Activated CD4-positive, alpha-beta T cell treated with anti-CD3 and anti-CD28 coated beads, Interleukin-10, Interleukin-2, amounts not matched to agents 100 ng/mL and 50 ng/mL, durations not matched to agents 16 hours and 8 hours (primary cell): ENCODE measurements at regions not wholly inside any gene's neighbourhood (a gene's known extent, or its start where the extent isn't known, plus 50 kb on each side); places are given as distances from the start of the nearest gene placed in this dataset.

ENCODE experiments used
- DNase-seq: peaks from one replicate; pipeline ENCODE4 v3.0.0-alpha.2; 2020

GRCh38 chr3:25056036-25056755 is 371.9 kb upstream of the RARB start:
- DNase-seq, result no peak

- DNase-seq, result no peak
Observed at GRCh38 chr3:25056803-25057351, 371.2 kb upstream of the RARB start.

GRCh38 chr3:25057379-25057778 is 370.7 kb upstream of the RARB start:
- no peak for DNase-seq

- DNase-seq, result no peak
Observed at GRCh38 chr3:25064681-25065080, 363.4 kb upstream of the RARB start.

GRCh38 chr3:25069970-25070369 is 358.1 kb upstream of the RARB start:
- no peak for DNase-seq

- no peak for DNase-seq
Observed at GRCh38 chr3:25071846-25072245, 356.2 kb upstream of the RARB start.

GRCh38 chr3:25073423-25073822 is 354.6 kb upstream of the RARB start:
- DNase-seq, result no peak

GRCh38 chr3:25074149-25074548 is 353.9 kb upstream of the RARB start:
- DNase-seq, result no peak

GRCh38 chr3:25080461-25080860 is 347.6 kb upstream of the RARB start:
- no peak for DNase-seq

- no peak for DNase-seq
Observed at GRCh38 chr3:25084016-25084415, 344.0 kb upstream of the RARB start.

GRCh38 chr3:25086721-25087120 is 341.3 kb upstream of the RARB start:
- DNase-seq, result no peak

GRCh38 chr3:25088284-25088683 is 339.8 kb upstream of the RARB start:
- no peak for DNase-seq

- no peak for DNase-seq
Observed at GRCh38 chr3:25090698-25091453, 337.2 kb upstream of the RARB start.

- no peak for DNase-seq
Observed at GRCh38 chr3:25091934-25092333, 336.1 kb upstream of the RARB start.

- DNase-seq, result no peak
Observed at GRCh38 chr3:25094932-25095685, 333.0 kb upstream of the RARB start.

- DNase-seq, result no peak
Observed at GRCh38 chr3:25096536-25096935, 331.5 kb upstream of the RARB start.

- no peak for DNase-seq
Observed at GRCh38 chr3:25097023-25097422, 331.0 kb upstream of the RARB start.

GRCh38 chr3:25099666-25100065 is 328.4 kb upstream of the RARB start:
- no peak for DNase-seq

GRCh38 chr3:25103391-25103790 is 324.7 kb upstream of the RARB start:
- no peak for DNase-seq

- no peak for DNase-seq
Observed at GRCh38 chr3:25107918-25108617, 320.0 kb upstream of the RARB start.

- DNase-seq, result no peak
Observed at GRCh38 chr3:25110642-25111041, 317.4 kb upstream of the RARB start.

GRCh38 chr3:25113891-25114290 is 314.2 kb upstream of the RARB start:
- no peak for DNase-seq

- no peak for DNase-seq
Observed at GRCh38 chr3:25114532-25114931, 313.5 kb upstream of the RARB start.
